ENCODE measurements at regions not wholly inside any gene's neighbourhood (a gene's known extent, or its start where the extent isn't known, plus 50 kb on each side); places are given as distances from the start of the nearest gene placed in this dataset.

DNA sequence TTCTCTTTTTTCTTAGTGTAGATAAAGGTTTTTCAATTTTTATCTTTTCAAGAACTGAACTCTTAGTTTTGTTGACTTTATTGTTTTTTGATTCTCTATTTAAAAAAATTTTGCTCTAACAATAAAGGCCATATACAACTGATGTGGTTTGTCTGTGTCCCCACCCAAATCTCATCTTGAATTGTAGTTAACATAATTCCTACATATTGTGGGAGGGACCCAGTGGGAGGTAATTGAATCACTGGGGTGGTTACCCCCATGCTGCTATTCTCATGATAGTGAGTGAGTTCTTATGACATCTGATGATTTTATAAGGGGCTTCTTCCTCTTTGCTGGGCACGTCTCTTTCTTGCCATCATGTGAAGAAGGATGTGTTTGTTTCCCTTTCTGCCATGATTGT is 199.8 kb downstream of the DHX35 start:
- no peak for DNase-seq (ENCODE audit: low spot score)
- TF ChIP-seq, protein P1, sequence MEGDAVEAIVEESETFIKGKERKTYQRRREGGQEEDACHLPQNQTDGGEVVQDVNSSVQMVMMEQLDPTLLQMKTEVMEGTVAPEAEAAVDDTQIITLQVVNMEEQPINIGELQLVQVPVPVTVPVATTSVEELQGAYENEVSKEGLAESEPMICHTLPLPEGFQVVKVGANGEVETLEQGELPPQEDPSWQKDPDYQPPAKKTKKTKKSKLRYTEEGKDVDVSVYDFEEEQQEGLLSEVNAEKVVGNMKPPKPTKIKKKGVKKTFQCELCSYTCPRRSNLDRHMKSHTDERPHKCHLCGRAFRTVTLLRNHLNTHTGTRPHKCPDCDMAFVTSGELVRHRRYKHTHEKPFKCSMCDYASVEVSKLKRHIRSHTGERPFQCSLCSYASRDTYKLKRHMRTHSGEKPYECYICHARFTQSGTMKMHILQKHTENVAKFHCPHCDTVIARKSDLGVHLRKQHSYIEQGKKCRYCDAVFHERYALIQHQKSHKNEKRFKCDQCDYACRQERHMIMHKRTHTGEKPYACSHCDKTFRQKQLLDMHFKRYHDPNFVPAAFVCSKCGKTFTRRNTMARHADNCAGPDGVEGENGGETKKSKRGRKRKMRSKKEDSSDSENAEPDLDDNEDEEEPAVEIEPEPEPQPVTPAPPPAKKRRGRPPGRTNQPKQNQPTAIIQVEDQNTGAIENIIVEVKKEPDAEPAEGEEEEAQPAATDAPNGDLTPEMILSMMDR (IDR thresholded peaks at IDR 0.05; ENCODE audit: extremely low read depth, missing control alignments), result no peak

DNA sequence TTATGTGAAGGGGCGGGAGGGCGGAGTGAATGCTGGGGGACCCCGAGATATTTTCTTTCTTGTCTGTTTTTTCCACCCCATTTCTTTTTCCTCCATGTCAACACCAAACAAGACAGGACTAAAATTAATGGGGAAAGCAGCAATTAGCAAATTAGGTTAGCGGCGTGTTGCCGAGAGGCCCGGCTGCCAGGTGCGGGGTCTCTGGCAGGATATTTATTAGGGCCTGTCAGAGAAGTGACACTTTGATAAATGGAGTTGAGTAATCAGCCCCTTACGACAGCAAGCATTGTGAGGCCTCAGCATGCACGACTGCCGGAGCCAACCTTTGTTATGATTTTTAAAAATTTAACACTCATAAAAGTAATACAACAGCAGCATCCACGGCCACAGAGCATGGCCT is 193.8 kb downstream of the DHX35 start:
- TF ChIP-seq, protein P1 (IDR thresholded peaks at IDR 0.05; ENCODE audit: extremely low read depth, missing control alignments), result no peak
- DNase-seq (ENCODE audit: low spot score), result no peak

DNA sequence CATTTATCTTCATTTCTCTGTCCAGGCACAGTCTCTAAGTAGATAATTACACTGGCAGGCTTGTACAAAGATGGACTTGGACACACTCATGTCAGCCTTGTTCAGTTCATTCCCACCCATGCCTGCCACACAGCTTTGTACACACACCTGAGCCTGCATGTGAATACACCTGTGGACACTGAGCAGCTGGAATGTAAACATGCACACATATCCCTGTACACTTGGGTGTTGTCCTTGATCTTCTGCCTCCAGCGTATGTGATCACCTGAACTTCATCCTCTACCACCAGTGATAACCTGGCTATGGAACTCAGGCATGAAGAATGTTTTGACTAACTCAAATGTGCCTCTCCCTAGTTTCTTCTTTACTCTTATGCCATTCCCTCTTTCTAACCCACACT is 190.6 kb downstream of the DHX35 start:
- TF ChIP-seq, protein P1 (IDR thresholded peaks at IDR 0.05; ENCODE audit: extremely low read depth, missing control alignments), result no peak
- DNase-seq (ENCODE audit: low spot score), result no peak

DNA sequence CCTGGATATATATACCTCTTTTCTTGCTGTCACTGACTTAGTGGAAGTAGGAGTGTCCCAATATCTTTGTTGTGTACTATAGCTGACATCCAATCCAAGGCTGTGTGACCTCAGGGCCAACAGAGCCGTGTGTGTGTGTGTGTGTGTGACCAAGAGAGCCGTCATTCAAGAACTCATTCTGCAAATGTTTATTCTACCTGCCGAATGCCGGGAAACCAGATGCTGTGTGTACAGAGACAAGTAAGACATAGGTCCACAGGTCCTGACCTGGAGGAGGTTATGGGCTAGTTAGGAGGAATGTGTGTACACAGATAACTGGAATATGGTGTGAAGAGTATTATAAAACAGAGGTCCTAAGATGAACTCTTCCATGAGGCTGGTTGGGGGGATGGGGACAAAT is 190.0 kb downstream of the DHX35 start:
- no peak for DNase-seq (ENCODE audit: low spot score)
- TF ChIP-seq, protein P1 (IDR thresholded peaks at IDR 0.05; ENCODE audit: extremely low read depth, missing control alignments), result no peak

DNA sequence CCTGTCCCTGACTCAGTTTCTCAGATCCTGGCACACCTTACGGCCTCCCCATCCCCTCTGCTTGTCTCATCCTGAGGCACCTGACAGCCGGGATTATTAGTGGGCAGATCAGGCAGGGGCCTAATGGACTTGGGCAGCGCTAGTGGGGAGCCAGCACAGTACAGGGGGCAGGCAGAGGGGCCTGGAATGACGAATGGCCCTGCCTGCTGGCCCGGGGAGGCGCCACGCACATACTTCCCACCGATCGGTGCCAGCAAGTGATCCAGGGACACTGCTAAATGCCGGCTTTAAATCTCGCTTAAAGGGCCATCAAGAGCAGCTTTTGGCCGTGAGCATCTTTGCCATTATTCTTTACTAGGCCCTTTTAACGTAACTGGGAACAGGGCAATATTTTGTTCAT is 188.4 kb downstream of the DHX35 start:
- TF ChIP-seq, protein P1 (IDR thresholded peaks at IDR 0.05; ENCODE audit: extremely low read depth, missing control alignments), result no peak
- no peak for DNase-seq (ENCODE audit: low spot score)

DNA sequence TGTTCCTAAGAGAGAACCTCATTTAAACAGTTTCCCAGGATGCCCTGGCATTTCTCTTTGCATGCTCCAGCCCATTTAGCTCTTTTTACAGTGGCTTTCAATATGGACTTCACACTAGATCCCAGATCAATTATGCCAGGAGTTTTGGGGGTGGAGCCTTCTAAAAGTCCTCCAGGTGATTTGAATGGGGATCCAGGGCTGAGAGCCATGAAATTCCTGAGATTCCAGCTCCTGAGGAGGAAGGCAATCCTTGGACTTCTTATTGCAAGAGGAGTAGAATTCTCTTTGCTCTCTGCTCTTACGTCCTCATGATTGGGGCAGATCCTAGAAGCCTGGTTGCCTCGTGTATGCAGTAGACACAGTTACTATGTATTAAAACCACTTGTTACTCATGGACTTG is 184.2 kb downstream of the DHX35 start:
- no peak for DNase-seq (ENCODE audit: low spot score)
- TF ChIP-seq, protein P1 (IDR thresholded peaks at IDR 0.05; ENCODE audit: extremely low read depth, missing control alignments), result no peak

DNA sequence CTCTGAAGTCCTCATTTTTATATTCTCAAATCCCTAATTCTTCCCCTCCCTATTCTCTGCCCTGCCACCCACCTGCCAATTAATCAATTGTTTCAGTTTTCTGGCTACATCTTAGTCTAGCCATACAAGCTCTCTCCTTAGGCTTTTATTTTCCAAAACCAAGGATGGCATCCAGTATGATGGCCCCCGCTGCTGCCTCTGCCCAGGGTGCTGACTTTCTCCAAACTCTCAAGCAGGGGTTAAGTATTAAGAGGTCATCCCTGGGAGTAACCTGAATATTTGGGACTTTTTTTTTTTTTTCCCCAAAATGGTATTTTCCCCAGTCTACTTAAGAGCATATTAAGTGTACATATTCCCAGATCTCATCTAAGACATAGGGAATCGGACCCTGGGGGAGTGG is 183.8 kb downstream of the DHX35 start:
- no peak for DNase-seq (ENCODE audit: low spot score)
- TF ChIP-seq, protein P1 (IDR thresholded peaks at IDR 0.05; ENCODE audit: extremely low read depth, missing control alignments), result no peak
